GM21360 (cell line): ENCODE measurements at regions not wholly inside any gene's neighbourhood (a gene's known extent, or its start where the extent isn't known, plus 50 kb on each side); places are given as distances from the start of the nearest gene placed in this dataset.

Source experiments
- ATAC-seq: cut with Tn5 transposase; IDR thresholded peaks from one replicate; pipeline ENCODE4 v1.9.1; 2021; ENCODE audit warnings: mild to moderate bottlenecking, moderate library complexity; ENCODE audit not compliant: unreplicated experiment

GRCh38 chr1:239221656-239222055 lies 164.7 kb upstream of the CHRM3 start:
- ATAC-seq: no peak

GRCh38 chr1:239219679-239220078 lies 166.7 kb upstream of the CHRM3 start:
- no peak for ATAC-seq

DNA sequence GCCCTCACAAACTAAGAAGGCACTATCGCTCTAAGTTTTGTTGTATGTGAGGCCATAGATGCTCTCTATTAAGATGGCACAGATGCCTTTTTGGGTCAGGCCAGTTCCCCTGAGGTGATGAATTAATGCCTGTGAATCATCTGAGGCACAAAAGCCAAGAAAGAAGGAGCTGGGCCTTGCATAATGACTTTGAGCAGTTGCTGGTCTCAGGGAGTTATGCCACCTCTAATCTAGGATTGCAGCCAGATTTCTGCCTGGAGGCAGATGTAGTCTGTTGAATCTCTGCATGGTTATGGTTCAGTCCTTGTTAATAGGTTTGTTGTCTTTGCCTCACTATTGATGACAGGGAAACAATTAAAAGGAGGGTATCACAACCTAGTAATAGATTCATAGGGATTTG lies 168.1 kb upstream of the CHRM3 start:
- ATAC-seq: no peak

DNA sequence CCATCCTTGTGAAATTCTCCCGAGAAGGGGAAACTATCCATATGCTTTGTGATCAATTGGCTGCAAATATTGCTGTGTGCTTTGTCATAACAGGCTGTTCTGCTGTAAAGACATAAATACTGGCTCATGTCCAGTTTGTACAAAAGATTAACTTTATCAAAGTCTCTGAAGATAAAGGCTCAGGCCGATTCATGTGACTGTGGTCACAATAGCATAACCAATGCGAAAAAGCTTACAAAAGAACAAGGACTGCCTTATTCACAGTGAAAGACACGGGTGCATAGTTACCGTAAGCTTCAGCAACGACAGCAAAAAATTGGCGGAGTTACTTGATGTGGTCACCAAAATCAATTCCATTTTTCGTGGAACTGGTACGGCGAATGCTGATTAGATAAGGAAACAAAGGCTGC lies 173.6 kb upstream of the CHRM3 start:
- no peak for ATAC-seq

DNA sequence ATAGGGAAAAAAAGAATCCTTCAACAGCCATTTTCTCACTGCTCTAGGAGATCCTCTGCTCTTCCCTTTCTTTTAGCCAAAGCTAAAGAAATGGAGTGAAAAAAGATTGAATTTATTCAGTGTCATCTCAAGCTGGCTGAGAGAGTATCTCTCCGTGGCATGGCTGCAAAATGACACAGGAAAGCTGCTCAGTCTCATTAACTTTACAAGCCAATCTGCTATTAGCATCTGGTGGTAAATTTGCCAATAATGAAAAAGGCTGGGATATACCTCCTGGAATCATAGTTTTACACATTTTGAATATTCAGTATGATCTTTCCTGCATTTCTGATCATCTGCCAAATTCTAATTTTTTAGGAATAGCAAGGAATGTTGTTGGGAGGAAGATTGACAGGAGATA lies 176.8 kb upstream of the CHRM3 start:
- no peak for ATAC-seq

- ATAC-seq: no peak
These were observed 182.0 kb upstream of the CHRM3 start for GRCh38 chr1:239204401-239204800.

DNA sequence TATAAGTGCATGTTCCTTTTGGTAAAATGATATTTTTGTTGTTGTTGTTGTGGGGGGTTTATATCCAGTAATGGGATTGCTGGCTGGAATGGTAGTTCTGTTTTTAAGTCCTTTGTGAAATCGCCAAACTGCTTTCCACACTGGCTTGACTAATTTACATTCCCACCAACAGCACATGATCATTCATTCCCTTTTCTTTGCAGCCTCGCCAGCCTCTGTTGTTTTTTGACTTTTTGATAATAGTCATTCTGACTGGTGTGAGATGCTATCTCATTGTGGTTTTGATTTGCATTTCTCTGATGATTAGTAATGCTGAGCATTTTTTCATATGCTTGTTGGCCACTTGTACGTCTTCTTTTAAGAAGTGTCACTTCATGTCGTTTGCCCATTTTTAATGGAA lies 188.5 kb upstream of the CHRM3 start:
- no peak for ATAC-seq

DNA sequence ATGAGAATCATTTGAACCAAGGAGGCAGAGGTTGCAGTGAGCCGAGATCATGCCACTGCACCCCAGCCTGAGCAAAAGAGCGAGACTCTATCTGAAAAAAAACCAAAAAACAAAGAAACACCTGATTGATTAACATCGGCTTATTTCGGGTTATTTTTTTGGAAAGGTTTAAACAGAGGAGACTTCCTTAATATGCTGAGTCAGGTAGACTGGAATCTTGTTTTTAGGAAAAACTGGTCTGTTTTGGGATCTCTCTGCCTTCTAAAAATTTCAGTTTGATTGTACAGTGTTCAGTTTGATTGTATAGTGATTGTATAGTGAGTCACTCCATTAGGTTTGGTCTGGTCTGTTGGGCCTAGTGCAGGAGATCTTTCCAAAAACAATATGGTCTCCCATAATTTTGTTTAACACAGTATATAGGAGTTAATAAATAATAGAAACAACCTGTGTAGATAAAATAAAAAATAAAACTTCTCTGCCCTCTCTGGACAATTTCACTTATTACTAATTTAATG lies 196.3 kb upstream of the CHRM3 start:
- no peak for ATAC-seq

GRCh38 chr1:239186487-239186886 lies 199.9 kb upstream of the CHRM3 start:
- ATAC-seq: no peak

DNA sequence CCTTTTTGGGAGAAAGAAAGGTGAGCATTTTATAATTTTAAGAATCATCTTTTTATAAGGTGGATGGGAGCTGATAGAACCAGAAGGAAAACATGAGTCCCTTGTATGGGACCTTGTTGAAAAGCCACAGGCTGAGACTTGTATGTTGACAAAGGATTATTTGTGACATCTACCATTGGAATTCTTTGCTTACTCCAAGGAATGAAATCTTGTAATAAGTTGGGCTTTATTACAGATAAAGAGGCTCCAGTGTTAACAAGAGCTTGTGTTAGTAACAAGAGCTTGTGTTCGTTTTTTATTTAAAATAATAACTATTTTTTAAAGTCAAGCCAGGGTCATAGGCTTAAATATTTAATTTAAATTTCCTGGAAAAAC lies 201.1 kb upstream of the CHRM3 start:
- ATAC-seq: no peak

DNA sequence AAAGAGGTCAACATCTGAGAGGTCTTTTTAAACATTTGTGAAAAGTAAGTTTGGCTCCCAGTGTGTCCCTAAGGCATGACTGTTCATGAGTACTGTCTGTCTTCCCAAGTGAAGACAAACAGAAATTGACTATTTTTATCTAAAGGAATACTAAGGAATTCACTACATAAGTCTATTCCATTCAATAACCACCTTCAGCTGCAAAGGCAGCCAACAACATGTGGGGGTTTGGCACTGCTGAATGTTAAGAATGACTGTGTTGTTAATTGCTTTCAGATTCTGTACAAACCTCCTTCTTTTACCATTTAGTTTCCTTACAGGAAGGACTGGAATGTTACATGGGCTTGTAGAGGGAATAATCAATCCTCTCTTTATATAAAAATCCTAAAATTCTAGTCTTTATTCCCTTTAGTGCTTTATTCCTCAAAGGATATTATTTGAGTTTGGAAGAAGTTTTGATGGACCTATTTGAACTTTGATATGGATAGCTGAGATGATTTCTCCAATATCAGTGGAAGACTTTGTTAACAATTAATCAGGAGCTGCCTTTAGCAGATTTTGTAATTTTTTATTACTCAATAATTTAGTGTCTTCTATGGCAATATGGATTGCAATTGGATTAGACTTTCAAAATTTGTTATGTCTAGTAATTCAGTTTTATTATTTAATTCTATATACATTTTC lies 201.7 kb upstream of the CHRM3 start:
- no peak for ATAC-seq

- ATAC-seq: no peak
These were observed 207.4 kb upstream of the CHRM3 start for GRCh38 chr1:239178961-239179360.

DNA sequence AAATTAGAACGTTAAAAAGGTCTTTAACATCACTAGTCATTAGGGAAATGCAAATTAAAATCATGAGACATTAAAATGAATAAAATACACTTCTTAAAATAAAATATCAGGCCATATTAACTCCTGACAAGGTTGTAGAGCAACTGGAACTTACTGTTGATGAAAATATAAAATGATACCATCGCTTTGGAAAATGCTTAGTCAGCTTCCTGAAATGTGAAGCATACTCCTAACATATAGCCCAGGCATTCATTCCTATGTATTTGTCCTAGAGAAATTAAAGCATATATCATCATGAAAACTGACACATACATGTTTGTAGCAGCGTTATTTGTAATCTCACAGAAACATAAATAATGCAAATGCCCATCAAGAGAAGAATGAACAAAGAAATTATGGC lies 211.5 kb upstream of the CHRM3 start:
- ATAC-seq: no peak

- no peak for ATAC-seq
These were observed 215.5 kb upstream of the CHRM3 start for GRCh38 chr1:239170828-239171227.

DNA sequence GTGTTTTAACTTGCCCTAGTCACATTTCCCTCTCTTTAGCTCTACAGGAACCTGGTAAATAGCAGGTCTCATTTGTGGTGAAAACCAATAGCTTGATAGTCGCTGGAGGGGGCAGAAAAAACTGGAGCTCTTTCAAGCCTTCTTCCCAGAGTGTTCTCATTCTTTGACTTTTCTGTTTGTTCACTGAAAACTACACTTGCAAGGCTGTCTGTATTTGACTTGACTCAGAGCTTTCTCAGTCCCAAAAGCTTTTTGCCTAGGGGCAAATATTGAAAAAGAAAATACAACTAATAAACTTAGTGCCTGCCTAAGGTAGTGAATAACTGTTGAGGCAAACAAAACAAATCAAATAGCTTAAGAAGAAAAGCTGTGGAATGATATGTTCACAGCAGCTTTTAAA lies 217.1 kb upstream of the CHRM3 start:
- ATAC-seq: no peak

DNA sequence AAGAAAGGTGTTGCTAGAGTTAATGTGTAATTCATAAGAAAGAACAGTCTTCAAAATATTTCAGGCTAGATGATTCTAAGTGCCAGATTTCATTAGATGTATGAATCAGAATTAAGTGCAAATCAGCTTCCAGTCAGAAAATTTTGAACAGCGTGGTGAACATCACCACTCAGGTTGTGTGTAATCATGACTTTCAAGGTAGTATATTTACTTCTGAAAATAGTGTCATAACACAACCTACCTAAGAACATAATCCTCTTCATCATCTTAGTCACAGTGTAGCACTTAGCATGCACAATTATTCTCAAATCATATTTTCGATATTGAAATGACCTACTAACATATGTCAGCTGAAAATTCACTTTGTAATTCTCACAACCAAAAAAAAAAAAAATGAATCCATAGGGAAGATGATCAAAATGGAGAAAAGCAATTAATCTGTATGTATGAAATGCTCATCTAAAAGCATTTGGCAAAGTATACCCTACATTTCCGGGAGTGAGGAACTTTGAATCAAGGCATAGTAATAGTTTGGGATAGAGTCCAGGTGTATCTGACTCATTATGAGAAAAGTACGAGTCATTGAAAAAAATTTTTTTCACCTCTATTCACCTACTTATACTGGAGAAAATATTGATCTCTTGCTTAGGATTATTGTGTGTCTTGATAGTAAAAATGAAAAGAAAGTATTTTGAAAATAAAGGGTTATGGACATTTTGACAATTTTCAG lies 221.8 kb upstream of the CHRM3 start:
- ATAC-seq: no peak

DNA sequence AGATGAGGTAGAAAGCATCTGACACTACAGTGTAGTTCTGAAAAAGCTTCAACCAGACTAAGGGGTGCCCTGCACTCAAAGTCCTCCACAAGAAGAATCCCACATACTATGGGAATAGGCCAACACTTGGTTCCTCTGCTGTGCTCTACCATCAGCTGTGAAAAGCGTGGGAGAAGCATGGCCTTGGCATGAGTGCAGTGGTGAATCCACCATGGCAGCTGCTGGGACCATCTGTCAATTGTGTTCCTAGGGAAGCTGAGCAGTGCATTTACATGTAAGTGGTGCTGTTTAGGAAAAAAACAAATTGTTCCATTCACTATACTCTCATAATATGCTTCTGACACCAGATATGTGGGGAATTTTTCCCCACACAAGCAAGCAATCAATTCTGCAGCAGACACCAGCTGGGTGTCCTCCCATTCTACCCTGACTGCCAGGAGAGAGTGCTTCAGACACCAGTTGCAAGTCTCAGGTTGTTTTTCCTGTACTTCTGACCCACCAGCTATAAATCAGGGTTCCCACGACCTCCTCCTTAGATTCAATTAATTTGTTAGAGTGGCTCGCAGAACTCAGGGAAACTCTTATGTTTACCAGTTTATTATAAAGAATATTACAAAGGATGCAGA lies 230.8 kb upstream of the CHRM3 start:
- no peak for ATAC-seq

- no peak for ATAC-seq
These were observed 234.4 kb upstream of the CHRM3 start for GRCh38 chr1:239151937-239152336.

GRCh38 chr1:239140968-239141367 lies 245.4 kb upstream of the CHRM3 start:
- ATAC-seq: no peak

DNA sequence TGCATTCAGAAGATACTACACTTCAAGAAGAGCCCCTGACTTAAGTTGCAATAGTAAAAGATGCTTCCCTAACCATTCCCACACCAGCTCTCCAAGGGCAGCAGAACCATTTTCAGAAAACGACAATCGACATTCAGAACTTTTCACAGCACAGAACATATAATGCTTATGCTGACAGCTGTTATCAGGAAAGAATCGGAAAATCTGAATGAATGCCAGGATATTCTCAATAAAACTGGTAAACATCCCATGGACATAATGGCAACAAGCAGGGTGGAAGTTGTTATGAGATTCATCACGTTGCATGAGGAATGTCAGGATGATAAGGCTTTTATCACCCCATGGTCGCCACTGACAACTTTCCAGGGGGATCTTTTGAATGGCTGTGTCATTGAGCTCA lies 246.6 kb upstream of the CHRM3 start:
- no peak for ATAC-seq

DNA sequence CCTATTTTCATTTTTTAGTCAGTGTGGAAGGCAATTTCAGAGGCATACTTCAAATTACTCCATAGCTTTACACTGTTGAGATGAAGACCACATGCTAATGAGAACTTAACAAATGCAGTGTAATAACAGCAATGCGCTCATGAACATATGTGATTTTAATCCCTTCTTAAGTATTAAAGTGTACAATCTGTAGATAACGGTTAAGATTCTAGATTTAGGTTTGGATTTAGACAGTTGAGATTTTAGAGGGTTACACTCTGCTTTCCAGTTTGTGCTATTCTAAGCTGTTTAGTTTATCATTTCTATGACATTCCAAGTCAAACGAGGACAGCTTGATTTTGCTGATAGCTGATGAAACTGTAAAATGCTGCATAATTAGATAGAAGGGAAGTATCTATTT lies 257.8 kb upstream of the CHRM3 start:
- ATAC-seq: no peak

GRCh38 chr1:239126884-239127283 lies 259.5 kb upstream of the CHRM3 start:
- no peak for ATAC-seq
